Activated CD8-positive, alpha-beta T cell treated with anti-CD3 and anti-CD28 coated beads for 36 hours (primary cell): ENCODE measurements at regions not wholly inside any gene's neighbourhood (a gene's known extent, or its start where the extent isn't known, plus 50 kb on each side); places are given as distances from the start of the nearest gene placed in this dataset.

Experiments used
- ATAC-seq: fragments of 200-7000 bp; cut with Tn5 transposase; one replicate; pipeline ENCODE4 v1.10.0; 2021; ENCODE audit warnings: mild to moderate bottlenecking, moderate library complexity
- CTCF ChIA-PET: fragments of 350-600 bp; sonication (Branson Sonifier 250); formaldehyde crosslinking; loops from one replicate; lab custom pipeline; 2021; ENCODE audit warnings: antibody characterized with exemption; lab: Charles Lee
- POLR2A ChIA-PET: fragments of 350-600 bp; sonication (Branson Sonifier 250); formaldehyde crosslinking; loops from one replicate; lab custom pipeline; 2021; ENCODE audit warnings: antibody characterized with exemption; lab: Charles Lee
- DNase-seq: peaks from one replicate; pipeline ENCODE4 v3.0.0-alpha.2; 2020
- H3K27ac Mint-ChIP-seq: one replicate; pipeline ENCODE4 v1.8.0; 2021; ENCODE audit warnings: mild to moderate bottlenecking, mixed read lengths
- H3K27me3 Mint-ChIP-seq: one replicate; pipeline ENCODE4 v1.8.0; 2021; ENCODE audit warnings: mixed read lengths
- H3K36me3 Mint-ChIP-seq: one replicate; pipeline ENCODE4 v1.8.0; 2021; ENCODE audit warnings: low read depth, mixed read lengths
- H3K4me1 Mint-ChIP-seq: one replicate; pipeline ENCODE4 v1.8.0; 2021; ENCODE audit warnings: low read depth, mixed read lengths
- H3K4me3 Mint-ChIP-seq: one replicate; pipeline ENCODE4 v1.8.0; 2021; ENCODE audit warnings: mild to moderate bottlenecking, moderate library complexity, mixed read lengths
- H3K9me3 Mint-ChIP-seq: one replicate; pipeline ENCODE4 v1.8.0; 2021; ENCODE audit warnings: mixed read lengths
- CTCF ChIP-seq: fragments of 200-600 bp; IDR thresholded peaks from one replicate; pipeline ENCODE4 v1.8.0; 2022; ENCODE audit warnings: antibody characterized with exemption, mild to moderate bottlenecking
- intact Hi-C: fragments of 100-400 bp; cut with micrococcal nuclease; formaldehyde crosslinking; loops from one replicate; pipeline ENCODE4 v1.10.0; 2022

DNA sequence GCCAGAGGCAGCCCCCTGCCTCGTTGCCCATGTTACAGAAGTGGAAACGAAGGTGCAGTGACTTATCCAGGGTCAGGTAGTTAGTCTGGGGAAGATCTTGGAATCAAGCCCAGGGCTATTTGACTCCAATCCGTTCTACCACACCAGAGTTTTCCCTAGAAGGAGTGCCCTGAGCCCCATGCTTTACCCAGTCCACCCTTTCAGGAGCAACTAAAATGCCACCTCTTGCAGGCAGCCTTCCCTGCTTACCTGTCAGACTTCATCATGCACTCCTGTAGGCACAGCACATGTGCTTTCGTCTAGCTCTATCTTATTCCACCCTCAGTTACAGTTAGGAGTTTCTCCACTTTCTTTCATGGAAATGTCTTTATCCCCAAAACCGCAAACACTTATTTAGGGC lies 80.2 kb downstream of the CHST1 start:
- POLR2A ChIA-PET: no interaction called here
- DNase-seq (no peak), ATAC-seq (no peak)
- no peaks in the 10 kb centered on the region for H3K36me3 Mint-ChIP-seq
- intact Hi-C loops: no loop called here
- CTCF ChIA-PET: no interaction called here
- no peak overlapping the region for H3K27ac Mint-ChIP-seq
- H3K9me3 Mint-ChIP-seq: no peaks in the 10 kb centered on the region
- H3K27me3 Mint-ChIP-seq: peaks cover 12% of the 10 kb centered on the region
- no peak for TF ChIP-seq CTCF
- H3K4me1 Mint-ChIP-seq: no peaks in the 10 kb centered on the region
- H3K4me3 Mint-ChIP-seq: no peak overlapping the region

- Mint-ChIP-seq H3K27ac (no peak overlapping the region), H3K36me3 (no peaks in the 10 kb centered on the region), H3K27me3 (peaks cover 19% of the 10 kb centered on the region), H3K9me3 (no peaks in the 10 kb centered on the region), H3K4me3 (no peak overlapping the region), H3K4me1 (no peaks in the 10 kb centered on the region)
- intact Hi-C loops: no loop called here
- no peak for ATAC-seq
- no peak for DNase-seq
- CTCF ChIA-PET: no interaction called here
- TF ChIP-seq CTCF: no peak
- POLR2A ChIA-PET: no interaction called here
Measured at GRCh38 chr11:45583981-45584566, 81.3 kb downstream of the CHST1 start.

DNA sequence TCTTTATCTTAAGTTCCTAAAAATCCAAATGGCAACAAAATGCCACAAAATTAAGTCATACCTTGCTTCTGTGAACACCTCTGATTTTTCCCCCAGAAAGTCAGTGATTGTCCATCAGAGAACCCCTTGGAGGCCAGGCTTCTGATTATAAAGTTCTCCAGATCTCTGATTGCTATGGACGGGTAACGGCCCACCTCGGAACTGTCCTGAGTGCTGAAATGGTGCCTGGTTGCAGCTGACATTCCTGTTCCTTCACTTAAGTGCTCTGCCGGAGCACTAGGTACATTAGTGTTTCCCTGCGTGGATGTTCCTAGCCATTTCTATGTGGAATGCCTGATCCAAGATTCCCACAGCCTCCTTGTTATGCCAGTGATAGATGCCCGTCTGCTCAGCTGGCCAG lies 85.0 kb downstream of the CHST1 start:
- Mint-ChIP-seq H3K36me3 (no peaks in the 10 kb centered on the region), H3K27me3 (peaks cover 17% of the 10 kb centered on the region), H3K9me3 (no peaks in the 10 kb centered on the region), H3K4me1 (no peaks in the 10 kb centered on the region), H3K4me3 (no peak overlapping the region), H3K27ac (no peak overlapping the region)
- no peak for ATAC-seq
- intact Hi-C loops: no loop called here
- DNase-seq: peak; percentile 19
- TF ChIP-seq CTCF: no peak
- ChIA-PET CTCF (no interaction called here), POLR2A (no interaction called here)

DNA sequence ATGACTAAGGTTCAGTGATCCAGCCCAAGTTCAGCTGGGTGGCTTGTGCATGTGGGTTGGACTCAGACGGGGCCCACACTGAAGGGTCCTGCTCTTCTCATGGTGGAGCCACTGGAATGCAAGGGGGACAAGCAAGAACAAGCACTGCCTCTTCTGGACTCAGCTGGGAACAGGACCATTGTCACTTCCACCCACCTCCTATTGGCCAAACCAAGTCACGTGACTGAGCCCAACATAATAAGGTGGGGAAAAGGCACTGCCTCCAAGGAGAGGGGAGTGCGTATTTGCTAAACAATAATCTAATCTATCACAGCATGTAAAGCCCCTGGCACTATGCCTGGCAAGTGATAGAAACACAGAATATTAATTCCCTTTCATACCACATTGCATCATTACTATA lies 87.1 kb downstream of the CHST1 start:
- no peak overlapping the region for H3K4me3 Mint-ChIP-seq
- no peaks in the 10 kb centered on the region for H3K9me3 Mint-ChIP-seq
- no peaks in the 10 kb centered on the region for H3K36me3 Mint-ChIP-seq
- intact Hi-C loops: no loop called here
- ChIA-PET POLR2A (no interaction called here), CTCF (interaction anchor here (0.9 kb wide), 1 partner anchor 193 kb away, joined by 3 read pairs; no protein-coding TSS in a partner anchor)
- H3K4me1 Mint-ChIP-seq: no peaks in the 10 kb centered on the region
- peaks cover 18% of the 10 kb centered on the region for H3K27me3 Mint-ChIP-seq
- DNase-seq (no peak), ATAC-seq (no peak)
- H3K27ac Mint-ChIP-seq: no peak overlapping the region
- no peak for TF ChIP-seq CTCF

GRCh38 chr11:45577752-45578151 lies 87.7 kb downstream of the CHST1 start:
- ATAC-seq (no peak), DNase-seq (no peak)
- POLR2A ChIA-PET: no interaction called here
- H3K9me3 Mint-ChIP-seq: no peaks in the 10 kb centered on the region
- intact Hi-C loops: no loop called here
- peaks cover 18% of the 10 kb centered on the region for H3K27me3 Mint-ChIP-seq
- no peak overlapping the region for H3K27ac Mint-ChIP-seq
- H3K4me3 Mint-ChIP-seq: no peak overlapping the region
- CTCF ChIA-PET: no interaction called here
- H3K36me3 Mint-ChIP-seq: no peaks in the 10 kb centered on the region
- H3K4me1 Mint-ChIP-seq: no peaks in the 10 kb centered on the region
- no peak for TF ChIP-seq CTCF
